OCI-LY1 (cell line): ENCODE measurements at regions not wholly inside any gene's neighbourhood (a gene's known extent, or its start where the extent isn't known, plus 50 kb on each side); places are given as distances from the start of the nearest gene placed in this dataset.

Experiments used
- H2AFZ ChIP-seq: fragments of 200-600 bp; sonication (generic), shearing (Covaris generic); 2 replicates; pipeline ENCODE4 v1.6.0; 2014; ENCODE audit warnings: antibody characterized with exemption, mild to moderate bottlenecking, low read length
- H3F3A ChIP-seq: fragments of 200-600 bp; sonication (generic), shearing (Covaris generic); 2 replicates; pipeline ENCODE4 v1.6.0; 2014; ENCODE audit warnings: mild to moderate bottlenecking, antibody characterized with exemption, low read length, moderate library complexity; ENCODE audit not compliant: insufficient read depth
- H3K27ac ChIP-seq: fragments of 200-600 bp; sonication (generic); 2 replicates; pipeline ENCODE4 v1.5.1; 2014; ENCODE audit warnings: low read length, mixed run types, mild to moderate bottlenecking, low read depth; ENCODE audit not compliant: poor library complexity, severe bottlenecking
- H3K27me3 ChIP-seq: fragments of 200-600 bp; sonication (generic); 2 replicates; pipeline ENCODE4 v1.6.0; 2014; ENCODE audit warnings: antibody characterized with exemption, mild to moderate bottlenecking, low read length, moderate library complexity; ENCODE audit not compliant: insufficient read depth
- H3K36me3 ChIP-seq: fragments of 200-600 bp; sonication (generic); 2 replicates; pipeline ENCODE4 v1.6.1; 2014; ENCODE audit warnings: mild to moderate bottlenecking, antibody characterized with exemption, low read length, moderate library complexity, mixed read lengths; ENCODE audit not compliant: insufficient read depth
- H3K4me1 ChIP-seq: fragments of 200-600 bp; sonication (generic); 2 replicates; pipeline ENCODE4 v1.5.1; 2014; ENCODE audit warnings: mild to moderate bottlenecking, low read length, moderate library complexity; ENCODE audit not compliant: insufficient read depth, severe bottlenecking
- H3K4me2 ChIP-seq: fragments of 200-600 bp; sonication (generic), shearing (Covaris generic); 2 replicates; pipeline ENCODE4 v1.6.1; 2014; ENCODE audit warnings: low read length
- H3K4me3 ChIP-seq: fragments of 200-600 bp; sonication (generic); 2 replicates; pipeline ENCODE4 v1.5.1; 2014; ENCODE audit warnings: low read length, low read depth, mild to moderate bottlenecking, mixed read lengths; ENCODE audit not compliant: poor library complexity, severe bottlenecking
- H3K79me2 ChIP-seq: fragments of 200-600 bp; shearing (Covaris generic); 2 replicates; pipeline ENCODE4 v1.6.1; 2016; ENCODE audit warnings: mixed run types, low read length, mixed read lengths; ENCODE audit not compliant: insufficient read depth
- H3K9ac ChIP-seq: fragments of 200-600 bp; sonication (generic), shearing (Covaris generic); 2 replicates; pipeline ENCODE4 v1.6.1; 2014; ENCODE audit warnings: mild to moderate bottlenecking, low read length, mixed read lengths
- H3K9me2 ChIP-seq: fragments of 200-600 bp; sonication (generic), shearing (Covaris generic); 2 replicates; pipeline ENCODE4 v1.6.1; 2014; ENCODE audit warnings: low read depth, mild to moderate bottlenecking, low read length, mixed read lengths
- H3K9me3 ChIP-seq: fragments of 200-600 bp; shearing (Covaris generic); 2 replicates; pipeline ENCODE4 v1.6.1; 2014; ENCODE audit warnings: low read length, mixed read lengths
- H4K20me1 ChIP-seq: fragments of 200-600 bp; sonication (generic), shearing (Covaris generic); 2 replicates; pipeline ENCODE4 v1.6.0; 2016; ENCODE audit warnings: mild to moderate bottlenecking, low read length; ENCODE audit not compliant: insufficient read depth
- CTCF ChIP-seq: fragments of 200-600 bp; sonication (generic), shearing (Covaris generic); IDR thresholded peaks from 2 replicates; pipeline ENCODE4 v1.5.1; 2017; ENCODE audit warnings: mild to moderate bottlenecking, antibody characterized with exemption, low read length, moderate library complexity, mixed read lengths
- EZH2 ChIP-seq: fragments of 200-600 bp; sonication (generic), shearing (Covaris generic); IDR thresholded peaks from 2 replicates; pipeline ENCODE4 v1.8.0; 2017; ENCODE audit warnings: borderline replicate concordance, mixed run types, mild to moderate bottlenecking, antibody characterized with exemption, low read length, moderate library complexity, mixed read lengths

- H3K36me3 ChIP-seq, result no peaks in the 10 kb centered on the region
- H3K4me3 ChIP-seq, result no peak overlapping the region
- no peaks in the 10 kb centered on the region for H3F3A ChIP-seq
- no peaks in the 10 kb centered on the region for H3K9me2 ChIP-seq
- no peak overlapping the region for H3K9ac ChIP-seq
- TF ChIP-seq CTCF, result no peak
- no peak for TF ChIP-seq EZH2
- H3K27ac ChIP-seq, result no peak overlapping the region
- no peak overlapping the region for H3K4me2 ChIP-seq
- H3K9me3 ChIP-seq, result no peaks in the 10 kb centered on the region
- H2AFZ ChIP-seq, result no peak overlapping the region
- H3K79me2 ChIP-seq, result no peaks in the 10 kb centered on the region
- H3K27me3 ChIP-seq, result no peaks in the 10 kb centered on the region
- no peaks in the 10 kb centered on the region for H3K4me1 ChIP-seq
- H4K20me1 ChIP-seq, result no peaks in the 10 kb centered on the region
Observed at GRCh38 chr3:147737376-147737775, 328.2 kb downstream of the ZIC1 start.

- no peak overlapping the region for H3K4me3 ChIP-seq
- no peaks in the 10 kb centered on the region for H4K20me1 ChIP-seq
- H3K9me3 ChIP-seq, result no peaks in the 10 kb centered on the region
- no peaks in the 10 kb centered on the region for H3K27me3 ChIP-seq
- no peak overlapping the region for H3K27ac ChIP-seq
- TF ChIP-seq CTCF, result no peak
- no peak for TF ChIP-seq EZH2
- no peak overlapping the region for H2AFZ ChIP-seq
- H3K4me1 ChIP-seq, result no peaks in the 10 kb centered on the region
- no peak overlapping the region for H3K9ac ChIP-seq
- H3K4me2 ChIP-seq, result no peak overlapping the region
- no peaks in the 10 kb centered on the region for H3F3A ChIP-seq
- H3K36me3 ChIP-seq, result no peaks in the 10 kb centered on the region
- no peaks in the 10 kb centered on the region for H3K79me2 ChIP-seq
- H3K9me2 ChIP-seq, result no peaks in the 10 kb centered on the region
Observed at GRCh38 chr3:147740928-147741327, 331.8 kb downstream of the ZIC1 start.

- Histone ChIP-seq H3K4me3 (no peak overlapping the region), H3K4me1 (no peaks in the 10 kb centered on the region), H3K9me2 (no peaks in the 10 kb centered on the region), H3K27me3 (no peaks in the 10 kb centered on the region), H3K9me3 (no peaks in the 10 kb centered on the region), H2AFZ (no peak overlapping the region), H4K20me1 (no peaks in the 10 kb centered on the region), H3K4me2 (no peak overlapping the region), H3F3A (no peaks in the 10 kb centered on the region), H3K27ac (no peak overlapping the region), H3K9ac (no peak overlapping the region), H3K79me2 (no peaks in the 10 kb centered on the region), H3K36me3 (no peaks in the 10 kb centered on the region)
- no peak for TF ChIP-seq CTCF
- no peak for TF ChIP-seq EZH2
Observed at GRCh38 chr3:147744967-147745366, 335.8 kb downstream of the ZIC1 start.
